ENCODE measurements at regions not wholly inside any gene's neighbourhood (a gene's known extent, or its start where the extent isn't known, plus 50 kb on each side); places are given as distances from the start of the nearest gene placed in this dataset.
"Not testable (repeated sequence)": the region's sequence is repeated elsewhere in the genome, so short reads cannot be mapped to it uniquely, and the experiment has no call there.

DNA sequence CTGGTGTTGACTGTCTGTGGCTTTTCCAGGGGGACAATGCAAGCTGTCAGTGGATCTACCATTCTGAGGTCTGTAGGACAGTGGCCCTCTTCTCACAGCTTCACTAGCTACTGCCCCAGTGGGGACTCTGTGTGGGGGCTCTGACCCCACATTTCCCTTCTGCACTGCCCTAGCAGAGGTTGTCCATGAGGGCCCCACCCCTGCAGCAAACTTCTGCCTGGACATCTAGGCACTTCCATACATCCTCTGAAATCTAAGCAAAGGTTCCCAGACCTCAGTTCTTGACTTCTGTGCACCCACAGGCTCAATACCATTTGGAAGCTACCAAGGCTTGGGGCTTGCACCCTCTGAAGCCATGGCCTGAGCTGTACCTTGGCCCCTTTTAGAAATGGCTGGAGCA lies 75.8 kb upstream of the KCNE2 start:
- H2BK20ac ChIP-seq (ENCODE audit: low read length); H4K8ac ChIP-seq (ENCODE audit: extremely low read depth, insufficient read depth, low read length); H2BK5ac ChIP-seq (ENCODE audit: low read depth, low read length); H4K5ac ChIP-seq (ENCODE audit: insufficient read length, low read depth, low read length); H3K4me2 ChIP-seq (ENCODE audit: insufficient read depth in 1 of 2, low read depth in 2 of 2, low read length in 2 of 2); DNase-seq (ENCODE audit: low read depth in 1 of 2, low spot score in 2 of 2); H3K4me1 ChIP-seq (replicated peaks in 1 of 4; ENCODE audit: control insufficient read depth in 3 of 4, insufficient read depth in 4 of 4, low read length in 3 of 4); POLR2A ChIA-PET (ENCODE audit: partially characterized antibody); H3K23me2 ChIP-seq (ENCODE audit: low read depth, low read length); H2BK12ac ChIP-seq (ENCODE audit: low read depth, low read length); H2BK15ac ChIP-seq (ENCODE audit: low read length); FAIRE-seq; H3K14ac ChIP-seq (ENCODE audit: insufficient read length); H3K18ac ChIP-seq (ENCODE audit: extremely low read depth, low read length); H3K9ac ChIP-seq (replicated peaks in 1 of 4; ENCODE audit: extremely low read depth in 1 of 4, low read depth in 3 of 4, low read length in 3 of 4); H2BK120ac ChIP-seq (replicated peaks; ENCODE audit: low read depth, low read length); H3K27ac ChIP-seq (ENCODE audit: low read depth, low read length); H3K79me2 ChIP-seq (ENCODE audit: control insufficient read depth in 1 of 2, insufficient read depth in 2 of 2, low read length in 2 of 2); H3K23ac ChIP-seq (ENCODE audit: insufficient read length); H4K91ac ChIP-seq (replicated peaks; ENCODE audit: insufficient read length, low read length); H3K4me3 ChIP-seq (ENCODE audit: extremely low read depth in 1 of 4, insufficient read depth in 2 of 4, low read depth in 3 of 4, low read length in 4 of 4); H3K27me3 ChIP-seq (replicated peaks in 1 of 4; ENCODE audit: control insufficient read depth in 3 of 4, extremely low read depth in 1 of 4, insufficient read depth in 3 of 4, low read length in 3 of 4); H2AK5ac ChIP-seq (ENCODE audit: low read depth, low read length); H2AFZ ChIP-seq (ENCODE audit: low read length); H3K79me1 ChIP-seq (ENCODE audit: low read depth, low read length); H4K20me1 ChIP-seq (replicated peaks in 1 of 2; ENCODE audit: control insufficient read depth in 1 of 2, insufficient read depth in 2 of 2, low read length in 2 of 2); H3K56ac ChIP-seq (replicated peaks; ENCODE audit: insufficient read length, low read depth, low read length); H3K36me3 ChIP-seq (ENCODE audit: control insufficient read depth in 2 of 4, insufficient read depth in 4 of 4, low read length in 3 of 4); H3K4ac ChIP-seq (replicated peaks; ENCODE audit: insufficient read length, low read depth, low read length): not testable (repeated sequence)
- H3K9me3 ChIP-seq (ENCODE audit: insufficient read depth in 2 of 2, low read depth in 1 of 2, low read length in 1 of 2) = peaks cover 6 to 26% of the 10 kb centered on the region in 2 experiments; a peak in 3 of 4 replicates
- CTCF ChIA-PET (ENCODE audit: partially characterized antibody) = interaction anchor here (0.6 kb wide), 1 partner anchor 124 kb away, joined by 3 read pairs; no protein-coding TSS in a partner anchor

Data from H1 (cell line).